Suprapubic skin (tissue), 3 donors: ENCODE measurements at regions not wholly inside any gene's neighbourhood (a gene's known extent, or its start where the extent isn't known, plus 50 kb on each side); places are given as distances from the start of the nearest gene placed in this dataset.

Experiments
- CTCF ChIP-seq, 2 donors: fragments of 200-600 bp in 1 of 2; fragments of 450-650 bp in 1 of 2; sonication (generic) in 1 of 2; IDR thresholded peaks; one replicate each; pipeline ENCODE4 v1.5.1; 2016 to 2019; ENCODE audit warnings: antibody characterized with exemption in 2 of 2, mild to moderate bottlenecking in 1 of 2, moderate library complexity in 1 of 2
- POLR2AphosphoS5 ChIP-seq, 3 donors: sonication (generic); formaldehyde crosslinking; IDR thresholded peaks; one replicate each; pipeline ENCODE4 v1.6.1; 2017; ENCODE audit warnings: antibody characterized with exemption in 3 of 3

GRCh38 chr13:72400856-72401255 lies 326.6 kb downstream of the MZT1 start:
- no peak for TF ChIP-seq POLR2AphosphoS5 (IDR thresholded peaks at IDR 0.05)
- no peak for TF ChIP-seq CTCF (IDR thresholded peaks at IDR 0.05)
